ENCODE measurements at regions not wholly inside any gene's neighbourhood (a gene's known extent, or its start where the extent isn't known, plus 50 kb on each side); places are given as distances from the start of the nearest gene placed in this dataset.

- Mint-ChIP-seq H3K27ac (ENCODE audit: low read depth, unreplicated experiment) (no peak overlapping the region), H3K9me3 (ENCODE audit: unreplicated experiment) (peaks cover 51% of the 10 kb centered on the region), H3K27me3 (ENCODE audit: insufficient read depth, unreplicated experiment) (no peaks in the 10 kb centered on the region), H3K36me3 (ENCODE audit: insufficient read depth, unreplicated experiment) (no peaks in the 10 kb centered on the region), H3K4me1 (ENCODE audit: insufficient read depth, unreplicated experiment) (no peaks in the 10 kb centered on the region), H3K4me3 (ENCODE audit: unreplicated experiment) (no peak overlapping the region)
- DNase-seq (ENCODE audit: unreplicated experiment), result no peak
- CTCF ChIA-PET, result no interaction called here
- intact Hi-C loops (cut with micrococcal nuclease), result no loop called here
- POLR2A ChIA-PET, result interaction anchor here (0.7 kb wide), 1 partner anchor 30 kb away, joined by 3 read pairs; no protein-coding TSS in a partner anchor
- BruUV-seq (replicated peaks), result no TSS peak
- no peak for TF ChIP-seq CTCF (IDR thresholded peaks at IDR 0.05; ENCODE audit: unreplicated experiment)
Measured at GRCh38 chr19:30908262-30908771, 440.9 kb downstream of the TSHZ3 start.

- Mint-ChIP-seq H3K4me1 (ENCODE audit: insufficient read depth, unreplicated experiment) (no peaks in the 10 kb centered on the region), H3K27ac (ENCODE audit: low read depth, unreplicated experiment) (no peak overlapping the region), H3K36me3 (ENCODE audit: insufficient read depth, unreplicated experiment) (no peaks in the 10 kb centered on the region), H3K9me3 (ENCODE audit: unreplicated experiment) (peaks cover 52% of the 10 kb centered on the region), H3K4me3 (ENCODE audit: unreplicated experiment) (no peak overlapping the region), H3K27me3 (ENCODE audit: insufficient read depth, unreplicated experiment) (no peaks in the 10 kb centered on the region)
- intact Hi-C loops (cut with micrococcal nuclease), result no loop called here
- ChIA-PET CTCF (no interaction called here), POLR2A (no interaction called here)
- no peak for TF ChIP-seq CTCF (IDR thresholded peaks at IDR 0.05; ENCODE audit: unreplicated experiment)
- no TSS peak for BruUV-seq (replicated peaks)
- no peak for DNase-seq (ENCODE audit: unreplicated experiment)
Measured at GRCh38 chr19:30906871-30907270, 442.4 kb downstream of the TSHZ3 start.

GRCh38 chr19:30900051-30900450, 449.2 kb downstream of the TSHZ3 start:
- no peak for TF ChIP-seq CTCF (IDR thresholded peaks at IDR 0.05; ENCODE audit: unreplicated experiment)
- DNase-seq (ENCODE audit: unreplicated experiment), result no peak
- H3K4me1 Mint-ChIP-seq (ENCODE audit: insufficient read depth, unreplicated experiment), result no peaks in the 10 kb centered on the region
- CTCF ChIA-PET, result no interaction called here
- H3K27ac Mint-ChIP-seq (ENCODE audit: low read depth, unreplicated experiment), result no peak overlapping the region
- BruUV-seq (replicated peaks), result no TSS peak
- no peaks in the 10 kb centered on the region for H3K27me3 Mint-ChIP-seq (ENCODE audit: insufficient read depth, unreplicated experiment)
- POLR2A ChIA-PET, result interaction anchor here (0.7 kb wide), 1 partner anchor 149 kb away, joined by 3 read pairs; no protein-coding TSS in a partner anchor
- H3K9me3 Mint-ChIP-seq (ENCODE audit: unreplicated experiment), result peaks cover 47% of the 10 kb centered on the region
- no peaks in the 10 kb centered on the region for H3K36me3 Mint-ChIP-seq (ENCODE audit: insufficient read depth, unreplicated experiment)
- no peak overlapping the region for H3K4me3 Mint-ChIP-seq (ENCODE audit: unreplicated experiment)
- intact Hi-C loops (cut with micrococcal nuclease), result no loop called here

- intact Hi-C loops (cut with micrococcal nuclease), result no loop called here
- no peak for DNase-seq (ENCODE audit: unreplicated experiment)
- Mint-ChIP-seq H3K27ac (ENCODE audit: low read depth, unreplicated experiment) (no peak overlapping the region), H3K27me3 (ENCODE audit: insufficient read depth, unreplicated experiment) (no peaks in the 10 kb centered on the region), H3K4me3 (ENCODE audit: unreplicated experiment) (no peak overlapping the region), H3K36me3 (ENCODE audit: insufficient read depth, unreplicated experiment) (no peaks in the 10 kb centered on the region), H3K4me1 (ENCODE audit: insufficient read depth, unreplicated experiment) (no peaks in the 10 kb centered on the region), H3K9me3 (ENCODE audit: unreplicated experiment) (peaks cover 37% of the 10 kb centered on the region)
- ChIA-PET CTCF (no interaction called here), POLR2A (no interaction called here)
- no TSS peak for BruUV-seq (replicated peaks)
- no peak for TF ChIP-seq CTCF (IDR thresholded peaks at IDR 0.05; ENCODE audit: unreplicated experiment)
Measured at GRCh38 chr19:30898353-30899103, 450.7 kb downstream of the TSHZ3 start.
